Mesodermal cell (in vitro differentiated cells): ENCODE measurements at regions not wholly inside any gene's neighbourhood (a gene's known extent, or its start where the extent isn't known, plus 50 kb on each side); places are given as distances from the start of the nearest gene placed in this dataset.

Experiments used
- H3K27ac ChIP-seq: 2 replicates; pipeline ENCODE4 v1.7.0; 2013; ENCODE audit warnings: mild to moderate bottlenecking, low read depth, low read length, moderate library complexity; ENCODE audit not compliant: severe bottlenecking
- H3K36me3 ChIP-seq: 2 replicates; pipeline ENCODE4 v1.7.1; 2013; ENCODE audit warnings: mild to moderate bottlenecking, low read length, moderate library complexity; ENCODE audit not compliant: control insufficient read depth, insufficient read depth
- H3K4me1 ChIP-seq: one replicate; pipeline ENCODE4 v1.7.1; 2013; ENCODE audit warnings: mild to moderate bottlenecking, low read length; ENCODE audit not compliant: insufficient read depth, control insufficient read depth, poor library complexity, severe bottlenecking
- H3K4me3 ChIP-seq: 2 replicates; pipeline ENCODE4 v1.7.0; 2013; ENCODE audit warnings: low read length, control low read depth, mild to moderate bottlenecking; ENCODE audit not compliant: insufficient read depth, poor library complexity, severe bottlenecking; ENCODE audit errors: extremely low read depth
- H3K9me3 ChIP-seq: 2 replicates; pipeline ENCODE4 v1.7.1; 2013; ENCODE audit warnings: mild to moderate bottlenecking, low read length, moderate library complexity; ENCODE audit not compliant: control insufficient read depth
- WGBS, 2 experiments: methylation state at CpG; one replicate each; pipeline ENCODE4 v1.1.5; 2013; ENCODE audit warnings: missing lambda C conversion rate in 2 of 2; ENCODE audit not compliant: insufficient coverage in 2 of 2; 5-methylcytosine and 5-hydroxymethylcytosine counted together

- Histone ChIP-seq H3K27ac (no peak overlapping the region), H3K9me3 (no peaks in the 10 kb centered on the region), H3K4me3 (no peak overlapping the region), H3K36me3 (no peaks in the 10 kb centered on the region), H3K4me1 (no peaks in the 10 kb centered on the region)
- WGBS, 2 experiments = 90 to 91% methylated on average over 8 to 10 of the region's 11 CpGs
These were observed 94.0 kb upstream of the IQSEC1 start for GRCh38 chr3:13167064-13167743.

- Histone ChIP-seq H3K4me3 (no peak overlapping the region), H3K9me3 (no peaks in the 10 kb centered on the region), H3K4me1 (peaks cover 1% of the 10 kb centered on the region), H3K27ac (no peak overlapping the region), H3K36me3 (no peaks in the 10 kb centered on the region)
- WGBS, 2 experiments = 91 to 94% methylated on average over 12 of the region's 13 CpGs
These were observed 93.2 kb upstream of the IQSEC1 start for GRCh38 chr3:13166243-13167063.

- 92 to 96% methylated on average over 6 to 9 of the region's 9 CpGs for WGBS, 2 experiments
These were observed 92.3 kb upstream of the IQSEC1 start for GRCh38 chr3:13165576-13165975.

GRCh38 chr3:13164893-13165492 lies 91.8 kb upstream of the IQSEC1 start:
- H3K4me1 ChIP-seq = peaks cover 11% of the 10 kb centered on the region
- no peaks in the 10 kb centered on the region for H3K9me3 ChIP-seq
- WGBS, 2 experiments = 87 to 92% methylated on average over 7 to 9 of the region's 9 CpGs
- no peaks in the 10 kb centered on the region for H3K36me3 ChIP-seq
- H3K4me3 ChIP-seq = no peak overlapping the region
- no peak overlapping the region for H3K27ac ChIP-seq

More at GRCh38 chr3:13165576-13165975, 92.3 kb upstream of the IQSEC1 start:
- H3K4me3 ChIP-seq = no peak overlapping the region
- H3K4me1 ChIP-seq = peaks cover 9% of the 10 kb centered on the region
- H3K9me3 ChIP-seq = no peaks in the 10 kb centered on the region
- no peak overlapping the region for H3K27ac ChIP-seq
- H3K36me3 ChIP-seq = no peaks in the 10 kb centered on the region

- H3K9me3 ChIP-seq = no peaks in the 10 kb centered on the region
- H3K27ac ChIP-seq = no peak overlapping the region
- WGBS, 2 experiments = 94 to 98% methylated on average over 16 of the region's 16 CpGs
- H3K4me3 ChIP-seq = no peak overlapping the region
- H3K4me1 ChIP-seq = peaks cover 11% of the 10 kb centered on the region
- no peaks in the 10 kb centered on the region for H3K36me3 ChIP-seq
These were observed 90.7 kb upstream of the IQSEC1 start for GRCh38 chr3:13163848-13164382.

- no peaks in the 10 kb centered on the region for H3K9me3 ChIP-seq
- no peak overlapping the region for H3K27ac ChIP-seq
- 83 to 89% methylated on average over 7 of the region's 9 CpGs for WGBS, 2 experiments
- H3K36me3 ChIP-seq = no peaks in the 10 kb centered on the region
- no peak overlapping the region for H3K4me3 ChIP-seq
- H3K4me1 ChIP-seq = peaks cover 11% of the 10 kb centered on the region
These were observed 89.5 kb upstream of the IQSEC1 start for GRCh38 chr3:13162549-13163320.

GRCh38 chr3:13161771-13162535 lies 88.7 kb upstream of the IQSEC1 start:
- H3K9me3 ChIP-seq = no peaks in the 10 kb centered on the region
- peaks cover 11% of the 10 kb centered on the region for H3K4me1 ChIP-seq
- H3K4me3 ChIP-seq = no peak overlapping the region
- no peaks in the 10 kb centered on the region for H3K36me3 ChIP-seq
- no peak overlapping the region for H3K27ac ChIP-seq
- WGBS, 2 experiments = 80 to 87% methylated on average over 12 to 15 of the region's 18 CpGs

GRCh38 chr3:13161021-13161759 lies 88.0 kb upstream of the IQSEC1 start:
- peaks cover 11% of the 10 kb centered on the region for H3K4me1 ChIP-seq
- H3K4me3 ChIP-seq = no peak overlapping the region
- H3K27ac ChIP-seq = no peak overlapping the region
- peaks cover 4% of the 10 kb centered on the region for H3K9me3 ChIP-seq
- WGBS, 2 experiments = 66 to 71% methylated on average over 12 to 20 of the region's 21 CpGs
- no peaks in the 10 kb centered on the region for H3K36me3 ChIP-seq

GRCh38 chr3:13160619-13161018 lies 87.4 kb upstream of the IQSEC1 start:
- 100% methylated on average over 1 of the region's 1 CpG; no CpG with 5 or more reads in 1 of the 2 experiments for WGBS, 2 experiments
- Histone ChIP-seq H3K4me3 (no peak overlapping the region), H3K4me1 (peaks cover 11% of the 10 kb centered on the region), H3K9me3 (peaks cover 7% of the 10 kb centered on the region), H3K36me3 (no peaks in the 10 kb centered on the region), H3K27ac (no peak overlapping the region)
